ENCODE measurements at regions not wholly inside any gene's neighbourhood (a gene's known extent, or its start where the extent isn't known, plus 50 kb on each side); places are given as distances from the start of the nearest gene placed in this dataset.

GRCh38 chr7:116310141-116310540 lies 99.8 kb downstream of the TES start:
- DNase-seq (ENCODE audit: low read depth): no peak

DNA sequence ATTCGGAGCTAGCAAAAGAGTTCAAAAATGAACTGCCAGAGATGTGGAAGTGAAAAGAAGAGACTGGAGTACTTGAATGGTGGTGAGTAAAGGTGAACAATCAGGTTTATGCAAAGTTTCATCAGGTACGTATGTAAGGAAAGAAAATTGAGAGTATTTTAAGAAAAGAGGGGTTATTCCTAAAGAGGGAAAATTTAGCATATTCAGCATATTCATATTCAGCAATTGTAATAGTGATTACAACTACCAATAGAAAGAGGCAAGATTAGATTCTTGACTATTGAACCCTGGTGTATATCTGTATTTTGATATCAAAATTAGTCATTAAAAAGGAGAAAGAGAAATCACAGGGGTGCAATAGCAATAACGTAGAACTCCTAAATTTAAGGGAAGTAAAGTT lies 100.9 kb downstream of the TES start:
- DNase-seq (ENCODE audit: low read depth): no peak

- no peak for DNase-seq (ENCODE audit: low read depth)
Observed at GRCh38 chr7:116311816-116312471, 101.6 kb downstream of the TES start.

DNA sequence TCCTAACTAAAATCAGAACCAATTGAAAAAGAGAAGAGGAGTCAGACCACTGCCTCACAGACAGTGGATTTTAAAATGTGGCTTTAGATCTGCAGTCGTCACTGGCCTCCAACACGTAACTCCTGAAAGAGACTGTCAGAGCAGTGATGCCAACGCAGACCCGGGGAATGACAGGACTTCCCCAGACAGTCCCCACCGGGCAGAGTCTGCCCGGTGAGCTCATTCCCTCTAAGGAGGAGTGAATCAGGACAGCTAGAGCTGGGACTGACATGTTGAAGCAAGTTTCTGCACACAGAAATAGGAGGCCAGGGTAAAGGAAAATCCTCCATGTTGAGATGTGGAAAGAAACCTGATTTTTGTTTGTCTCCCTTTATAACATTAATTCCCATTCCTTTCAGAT lies 105.0 kb downstream of the TES start:
- DNase-seq (ENCODE audit: low read depth): peak; percentile 20

DNA sequence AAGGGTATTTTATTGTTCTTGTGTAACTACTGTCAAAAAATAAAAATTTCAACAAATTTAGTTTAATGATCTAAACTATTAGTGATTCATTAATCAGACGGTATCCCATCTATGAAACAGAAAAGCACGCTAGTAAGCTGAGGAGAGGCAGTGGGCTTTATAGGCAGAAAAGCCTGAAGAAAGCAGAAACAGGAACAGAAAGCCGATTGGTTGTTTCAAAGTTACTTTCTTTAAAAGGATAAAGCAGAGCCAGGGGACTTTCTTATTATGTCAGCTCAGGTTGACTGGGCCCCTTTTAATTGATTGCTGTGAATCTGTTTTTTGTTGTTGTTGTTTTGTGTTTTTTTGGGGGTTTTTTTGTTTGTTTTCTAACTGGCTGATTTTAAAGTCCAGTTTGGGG lies 105.5 kb downstream of the TES start:
- DNase-seq (ENCODE audit: low read depth): no peak

GRCh38 chr7:116316838-116317628 lies 106.7 kb downstream of the TES start:
- peak; percentile 97 for DNase-seq (ENCODE audit: low read depth)

DNA sequence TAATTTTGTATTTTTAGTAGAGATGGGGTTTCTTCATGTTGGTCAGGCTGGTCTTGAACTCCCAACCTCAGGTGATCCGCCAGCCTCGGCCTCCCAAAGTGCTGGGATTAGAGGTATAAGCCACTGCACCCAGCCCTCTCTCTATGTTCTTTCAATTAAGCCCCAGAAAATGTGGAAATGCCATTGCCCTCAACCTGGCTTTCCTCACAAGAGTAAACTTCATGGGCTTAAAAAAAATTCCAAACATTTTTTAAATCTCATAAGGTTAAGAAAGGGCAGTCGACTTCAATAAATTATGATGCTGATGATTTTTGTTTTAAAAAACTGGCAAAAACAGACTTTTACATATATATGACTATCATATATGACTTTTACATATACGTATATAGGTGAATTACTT lies 107.6 kb downstream of the TES start:
- no peak for DNase-seq (ENCODE audit: low read depth)

DNA sequence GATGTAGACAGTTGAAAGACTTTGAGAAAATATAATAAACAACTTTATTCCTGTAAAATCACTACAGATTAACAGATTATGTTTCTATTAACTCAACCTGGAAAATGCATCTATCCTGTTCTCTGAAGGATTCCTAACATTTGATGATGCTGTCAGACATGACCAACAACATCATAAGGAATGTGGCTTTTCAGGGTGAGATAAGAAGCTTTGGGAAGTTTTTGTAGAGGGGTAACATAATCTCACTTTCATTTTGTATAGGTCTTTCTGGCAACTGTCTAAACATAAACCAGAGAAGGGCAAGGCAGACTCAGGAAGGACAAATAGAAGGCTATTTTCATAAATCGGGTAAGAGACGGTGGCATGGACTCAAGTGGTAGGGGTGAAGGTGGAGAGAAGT lies 112.2 kb downstream of the TES start:
- no peak for DNase-seq (ENCODE audit: low read depth)

GRCh38 chr7:116324582-116324981 lies 114.2 kb downstream of the TES start:
- DNase-seq (ENCODE audit: low read depth): no peak

DNA sequence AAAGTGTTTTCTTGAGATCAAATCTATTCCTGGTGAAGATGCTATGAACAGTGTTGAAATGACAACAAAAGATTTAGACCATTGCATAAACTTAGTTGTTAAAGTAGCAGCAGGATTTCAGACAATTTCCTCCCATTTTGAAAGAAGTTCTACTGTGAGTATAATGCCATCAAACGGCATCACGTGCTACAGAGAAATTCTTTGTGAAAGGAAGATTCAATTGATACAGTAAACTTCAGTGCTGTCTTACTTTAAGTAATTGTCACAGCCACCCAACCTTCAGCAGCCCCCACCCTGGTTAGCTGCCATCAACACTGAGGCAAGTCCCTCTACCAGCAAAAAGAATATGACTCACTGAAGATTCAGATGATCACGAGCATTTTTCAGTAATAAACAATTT lies 115.2 kb downstream of the TES start:
- no peak for DNase-seq (ENCODE audit: low read depth)

- no peak for DNase-seq (ENCODE audit: low read depth)
Observed at GRCh38 chr7:116327135-116327534, 116.8 kb downstream of the TES start.

DNA sequence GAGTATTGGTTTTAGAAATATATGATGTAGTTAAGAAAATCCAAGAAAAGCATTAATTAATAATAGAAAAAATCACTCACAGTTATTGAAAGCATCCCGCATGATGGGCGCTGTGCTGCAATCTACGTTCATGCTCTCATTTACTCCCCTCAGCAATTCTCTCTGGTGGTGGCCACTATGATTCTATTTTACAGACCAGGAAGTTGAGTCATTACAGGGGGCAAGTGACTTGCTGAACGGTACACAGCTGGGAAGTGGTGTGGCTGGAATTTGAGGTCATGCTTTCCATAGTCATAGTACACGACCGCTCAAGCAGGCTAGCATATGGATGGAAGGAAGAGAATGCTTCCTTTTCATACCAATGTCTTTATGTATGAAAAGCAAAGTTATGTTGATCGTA lies 117.4 kb downstream of the TES start:
- peak; percentile 52 for DNase-seq (ENCODE audit: low read depth)

- peak; percentile 32 for DNase-seq (ENCODE audit: low read depth)
Observed at GRCh38 chr7:116328161-116328560, 117.8 kb downstream of the TES start.

GRCh38 chr7:116329686-116330503 lies 119.6 kb downstream of the TES start:
- DNase-seq (ENCODE audit: low read depth): no peak

DNA sequence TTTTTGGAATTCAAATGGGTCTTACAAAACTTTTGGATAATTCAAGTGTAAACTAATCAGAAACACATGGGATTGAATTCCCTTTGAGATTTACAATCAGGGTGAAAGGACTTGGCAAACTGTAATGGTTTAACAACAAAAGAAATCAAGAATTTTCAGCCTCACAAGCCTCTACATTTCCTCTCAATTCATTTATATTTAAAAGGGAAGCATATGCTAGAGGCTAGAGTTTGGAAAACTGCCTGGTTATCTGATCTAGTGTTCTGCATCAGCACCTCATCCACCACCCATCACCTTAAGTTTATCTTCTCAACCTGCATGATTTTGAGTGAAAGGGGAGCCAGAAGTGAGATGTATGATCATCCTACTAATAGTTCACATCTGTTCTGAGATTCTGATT lies 120.7 kb downstream of the TES start:
- DNase-seq (ENCODE audit: low read depth): peak; percentile 79

GRCh38 chr7:116332766-116333165 lies 122.4 kb downstream of the TES start:
- no peak for DNase-seq (ENCODE audit: low read depth)

DNA sequence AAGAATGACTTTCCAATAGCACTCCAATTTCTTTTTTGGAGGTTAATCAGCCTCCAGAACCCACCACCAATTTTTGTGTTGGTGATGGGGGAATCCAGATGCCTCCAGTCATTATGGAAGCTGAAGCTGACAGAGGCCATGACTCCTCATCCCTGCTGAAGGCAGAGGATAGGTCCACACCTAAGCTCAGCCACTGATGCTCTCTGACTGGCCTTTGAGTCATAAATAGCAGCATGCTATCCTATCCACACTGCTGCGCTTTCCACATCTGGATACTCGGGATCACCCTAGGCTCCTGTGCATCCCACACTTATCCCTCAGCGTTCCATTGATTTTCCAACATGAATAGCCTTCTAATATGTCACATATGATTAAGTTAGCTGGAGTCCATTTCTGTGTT lies 124.2 kb downstream of the TES start:
- no peak for DNase-seq (ENCODE audit: low read depth)

GRCh38 chr7:116337018-116337417 lies 126.7 kb downstream of the TES start:
- DNase-seq (ENCODE audit: low read depth): no peak

GRCh38 chr7:116337800-116338199 lies 127.5 kb downstream of the TES start:
- DNase-seq (ENCODE audit: low read depth): no peak

GRCh38 chr7:116339564-116339963 lies 129.2 kb downstream of the TES start:
- no peak for DNase-seq (ENCODE audit: low read depth)

GRCh38 chr7:116340201-116340847 lies 130.0 kb downstream of the TES start:
- no peak for DNase-seq (ENCODE audit: low read depth)

All from GM04504 (cell line).